ENCODE measurements at regions not wholly inside any gene's neighbourhood (a gene's known extent, or its start where the extent isn't known, plus 50 kb on each side); places are given as distances from the start of the nearest gene placed in this dataset.

- TF ChIP-seq POLR2A (IDR thresholded peaks at IDR 0.05), result no peak
- TF ChIP-seq CTCF (IDR thresholded peaks at IDR 0.05), result no peak
- Histone ChIP-seq H3K27me3 (no peaks in the 10 kb centered on the region), H3K9me3 (no peaks in the 10 kb centered on the region), H3K4me3 (no peak overlapping the region), H3K36me3 (no peaks in the 10 kb centered on the region), H3K4me1 (no peaks in the 10 kb centered on the region), H3K27ac (peak overlapping the region in 1 of 2 donors; percentile 24)
- DNase-seq, result no peak
- intact Hi-C loops (cut with DNase I; ENCODE audit: low total_unique reads), result no loop called here
Observed at GRCh38 chr5:74169701-74170100, 470.8 kb downstream of the ENC1 start.

GRCh38 chr5:74167930-74168315 lies 472.6 kb downstream of the ENC1 start:
- DNase-seq, result no peak
- TF ChIP-seq CTCF (IDR thresholded peaks at IDR 0.05) (no peak), POLR2A (IDR thresholded peaks at IDR 0.05) (no peak)
- H3K9me3 ChIP-seq, result no peaks in the 10 kb centered on the region
- intact Hi-C loops (cut with DNase I; ENCODE audit: low total_unique reads), result no loop called here
- no peaks in the 10 kb centered on the region for H3K4me1 ChIP-seq
- no peaks in the 10 kb centered on the region for H3K27me3 ChIP-seq
- peak overlapping the region; percentile 63 to 75 for H3K27ac ChIP-seq
- H3K4me3 ChIP-seq, result no peak overlapping the region
- H3K36me3 ChIP-seq, result no peaks in the 10 kb centered on the region

GRCh38 chr5:74167206-74167929 lies 473.2 kb downstream of the ENC1 start:
- TF ChIP-seq POLR2A (IDR thresholded peaks at IDR 0.05) (no peak), CTCF (IDR thresholded peaks at IDR 0.05) (no peak)
- H3K27ac ChIP-seq, result peak overlapping the region; percentile 73 to 75
- no peak overlapping the region for H3K4me3 ChIP-seq
- no peaks in the 10 kb centered on the region for H3K4me1 ChIP-seq
- H3K9me3 ChIP-seq, result no peaks in the 10 kb centered on the region
- no peaks in the 10 kb centered on the region for H3K27me3 ChIP-seq
- no peak for DNase-seq
- H3K36me3 ChIP-seq, result no peaks in the 10 kb centered on the region
- intact Hi-C loops (cut with DNase I; ENCODE audit: low total_unique reads), result no loop called here

GRCh38 chr5:74166064-74166463 lies 474.5 kb downstream of the ENC1 start:
- no peaks in the 10 kb centered on the region for H3K9me3 ChIP-seq
- no peaks in the 10 kb centered on the region for H3K27me3 ChIP-seq
- no peaks in the 10 kb centered on the region for H3K36me3 ChIP-seq
- no peaks in the 10 kb centered on the region for H3K4me1 ChIP-seq
- intact Hi-C loops (cut with DNase I; ENCODE audit: low total_unique reads), result no loop called here
- TF ChIP-seq CTCF (IDR thresholded peaks at IDR 0.05) (no peak), POLR2A (IDR thresholded peaks at IDR 0.05) (no peak)
- no peak for DNase-seq
- no peak overlapping the region for H3K27ac ChIP-seq
- no peak overlapping the region for H3K4me3 ChIP-seq

- no peaks in the 10 kb centered on the region for H3K9me3 ChIP-seq
- no peaks in the 10 kb centered on the region for H3K27me3 ChIP-seq
- intact Hi-C loops (cut with DNase I; ENCODE audit: low total_unique reads), result no loop called here
- H3K36me3 ChIP-seq, result no peaks in the 10 kb centered on the region
- TF ChIP-seq POLR2A (IDR thresholded peaks at IDR 0.05) (no peak), CTCF (IDR thresholded peaks at IDR 0.05) (no peak)
- no peak overlapping the region for H3K4me3 ChIP-seq
- H3K27ac ChIP-seq, result no peak overlapping the region
- no peaks in the 10 kb centered on the region for H3K4me1 ChIP-seq
- DNase-seq, result no peak
Observed at GRCh38 chr5:74164725-74165235, 475.7 kb downstream of the ENC1 start.

All from uterus (tissue), 3 donors.